ENCODE measurements at regions not wholly inside any gene's neighbourhood (a gene's known extent, or its start where the extent isn't known, plus 50 kb on each side); places are given as distances from the start of the nearest gene placed in this dataset.

- no peaks in the 10 kb centered on the region for H3K4me1 ChIP-seq (ENCODE audit: insufficient read depth, insufficient read length)
- H3K9ac ChIP-seq (ENCODE audit: insufficient read length, low read depth) = no peak overlapping the region
- H3K9me3 ChIP-seq (ENCODE audit: insufficient read depth, low read length) = no peaks in the 10 kb centered on the region
- TF ChIP-seq SUZ12 (IDR thresholded peaks at IDR 0.05; ENCODE audit: extremely low read depth, insufficient read depth, insufficient read length) = no peak
- no peak for TF ChIP-seq ZNF274 (IDR thresholded peaks at IDR 0.05; ENCODE audit: low read depth, low read length)
- TF ChIP-seq YY1 (IDR thresholded peaks at IDR 0.05; ENCODE audit: insufficient read depth, insufficient read length) = no peak
- H3K4me3 ChIP-seq (ENCODE audit: insufficient read length, low read depth) = no peak overlapping the region
- H3K27me3 ChIP-seq (ENCODE audit: insufficient read depth, insufficient read length) = peaks cover 88% of the 10 kb centered on the region
- no peak for DNase-seq (ENCODE audit: low read depth, low spot score)
- no peaks in the 10 kb centered on the region for H3K36me3 ChIP-seq (ENCODE audit: insufficient read depth, insufficient read length, low read length)
Observed at GRCh38 chr7:131908714-131909113, 352.3 kb upstream of the PODXL start.

DNA sequence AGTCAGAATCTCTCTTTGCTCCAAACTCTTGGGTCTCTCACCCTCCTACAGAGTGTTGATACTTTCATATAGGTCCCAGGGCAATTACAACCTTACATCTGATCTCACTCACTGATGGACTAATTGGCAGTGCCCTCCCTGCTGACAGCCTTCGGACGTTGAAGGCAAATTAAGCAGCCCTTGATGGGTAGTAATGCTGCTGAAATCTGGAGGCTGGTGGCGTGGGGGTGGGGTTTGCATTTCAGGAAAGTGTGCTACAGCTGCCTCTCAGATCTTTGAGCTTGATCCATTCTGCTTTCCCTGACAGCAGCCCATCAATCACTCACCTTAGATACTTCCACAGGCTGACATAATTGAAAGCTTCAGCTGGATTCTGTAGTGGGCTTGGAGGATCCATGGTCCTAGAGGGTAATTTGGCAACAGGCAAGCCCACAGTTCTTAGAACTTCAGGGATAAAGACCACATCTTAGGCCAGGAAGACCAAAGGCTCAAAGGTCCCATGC, 349.1 kb upstream of the PODXL start:
- no peak for DNase-seq (ENCODE audit: low read depth, low spot score)
- no peak overlapping the region for H3K9ac ChIP-seq (ENCODE audit: insufficient read length, low read depth)
- no peaks in the 10 kb centered on the region for H3K4me1 ChIP-seq (ENCODE audit: insufficient read depth, insufficient read length)
- no peak for TF ChIP-seq YY1 (IDR thresholded peaks at IDR 0.05; ENCODE audit: insufficient read depth, insufficient read length)
- no peak for TF ChIP-seq SUZ12 (IDR thresholded peaks at IDR 0.05; ENCODE audit: extremely low read depth, insufficient read depth, insufficient read length)
- no peak for TF ChIP-seq ZNF274 (IDR thresholded peaks at IDR 0.05; ENCODE audit: low read depth, low read length)
- no peak overlapping the region for H3K4me3 ChIP-seq (ENCODE audit: insufficient read length, low read depth)
- no peaks in the 10 kb centered on the region for H3K36me3 ChIP-seq (ENCODE audit: insufficient read depth, insufficient read length, low read length)
- H3K27me3 ChIP-seq (ENCODE audit: insufficient read depth, insufficient read length) = peaks cover 92% of the 10 kb centered on the region
- peaks cover 15% of the 10 kb centered on the region; the same call in 1 of the 2 replicates for H3K9me3 ChIP-seq (ENCODE audit: insufficient read depth, low read length)

DNA sequence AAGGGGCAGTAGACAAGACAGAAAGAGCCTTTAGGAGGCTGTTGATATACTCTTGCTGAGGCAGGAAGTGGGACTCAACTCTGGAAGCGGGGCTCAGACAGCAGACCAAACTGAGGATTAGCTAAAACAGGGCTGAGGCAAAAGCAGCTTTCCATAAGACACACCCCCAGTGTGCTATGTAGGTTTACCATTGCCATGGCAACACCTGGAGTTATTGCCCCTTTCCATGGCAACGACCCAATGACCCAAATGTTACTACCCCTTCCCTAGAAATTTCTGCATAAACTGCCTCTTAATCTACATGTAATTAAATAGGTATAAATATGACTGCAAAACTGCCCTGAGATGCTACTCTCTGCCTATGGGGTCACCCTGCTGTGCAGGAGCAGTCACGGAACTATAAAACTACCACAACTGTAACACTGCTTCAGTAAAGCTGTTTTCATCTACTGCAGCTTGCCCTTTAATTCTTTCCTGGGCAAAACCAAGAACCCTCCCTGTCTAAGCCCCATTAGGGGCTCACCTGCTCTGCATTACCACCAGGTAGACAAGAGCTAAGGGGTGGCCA, 348.4 kb upstream of the PODXL start:
- no peak overlapping the region for H3K4me3 ChIP-seq (ENCODE audit: insufficient read length, low read depth)
- DNase-seq (ENCODE audit: low read depth, low spot score) = no peak
- TF ChIP-seq ZNF274 (IDR thresholded peaks at IDR 0.05; ENCODE audit: low read depth, low read length) = no peak
- no peak for TF ChIP-seq YY1 (IDR thresholded peaks at IDR 0.05; ENCODE audit: insufficient read depth, insufficient read length)
- no peak for TF ChIP-seq SUZ12 (IDR thresholded peaks at IDR 0.05; ENCODE audit: extremely low read depth, insufficient read depth, insufficient read length)
- H3K36me3 ChIP-seq (ENCODE audit: insufficient read depth, insufficient read length, low read length) = no peaks in the 10 kb centered on the region
- H3K27me3 ChIP-seq (ENCODE audit: insufficient read depth, insufficient read length) = peaks cover 92% of the 10 kb centered on the region
- H3K9me3 ChIP-seq (ENCODE audit: insufficient read depth, low read length) = peaks cover 21% of the 10 kb centered on the region; the same call in 1 of the 2 replicates
- H3K9ac ChIP-seq (ENCODE audit: insufficient read length, low read depth) = no peak overlapping the region
- no peaks in the 10 kb centered on the region for H3K4me1 ChIP-seq (ENCODE audit: insufficient read depth, insufficient read length)

- Histone ChIP-seq H3K4me1 (ENCODE audit: insufficient read depth, insufficient read length) (no peaks in the 10 kb centered on the region), H3K9ac (ENCODE audit: insufficient read length, low read depth) (no peak overlapping the region), H3K36me3 (ENCODE audit: insufficient read depth, insufficient read length, low read length) (no peaks in the 10 kb centered on the region), H3K4me3 (ENCODE audit: insufficient read length, low read depth) (no peak overlapping the region), H3K9me3 (ENCODE audit: insufficient read depth, low read length) (peaks cover 21% of the 10 kb centered on the region; the same call in 1 of the 2 replicates), H3K27me3 (ENCODE audit: insufficient read depth, insufficient read length) (peaks cover 99% of the 10 kb centered on the region)
- TF ChIP-seq ZNF274 (IDR thresholded peaks at IDR 0.05; ENCODE audit: low read depth, low read length) (no peak), SUZ12 (IDR thresholded peaks at IDR 0.05; ENCODE audit: extremely low read depth, insufficient read depth, insufficient read length) (no peak), YY1 (IDR thresholded peaks at IDR 0.05; ENCODE audit: insufficient read depth, insufficient read length) (no peak)
- DNase-seq (ENCODE audit: low read depth, low spot score) = no peak
Observed at GRCh38 chr7:131903315-131903714, 346.9 kb upstream of the PODXL start.

- DNase-seq (ENCODE audit: low read depth, low spot score) = no peak
- no peak overlapping the region for H3K4me3 ChIP-seq (ENCODE audit: insufficient read length, low read depth)
- H3K9ac ChIP-seq (ENCODE audit: insufficient read length, low read depth) = no peak overlapping the region
- peaks cover 21% of the 10 kb centered on the region; the same call in 1 of the 2 replicates for H3K9me3 ChIP-seq (ENCODE audit: insufficient read depth, low read length)
- no peaks in the 10 kb centered on the region for H3K36me3 ChIP-seq (ENCODE audit: insufficient read depth, insufficient read length, low read length)
- peaks cover 90% of the 10 kb centered on the region for H3K27me3 ChIP-seq (ENCODE audit: insufficient read depth, insufficient read length)
- H3K4me1 ChIP-seq (ENCODE audit: insufficient read depth, insufficient read length) = peaks cover under 1% of the 10 kb centered on the region
- TF ChIP-seq ZNF274 (IDR thresholded peaks at IDR 0.05; ENCODE audit: low read depth, low read length) = no peak
- TF ChIP-seq YY1 (IDR thresholded peaks at IDR 0.05; ENCODE audit: insufficient read depth, insufficient read length) = no peak
- no peak for TF ChIP-seq SUZ12 (IDR thresholded peaks at IDR 0.05; ENCODE audit: extremely low read depth, insufficient read depth, insufficient read length)
Observed at GRCh38 chr7:131900785-131901287, 344.4 kb upstream of the PODXL start.

DNA sequence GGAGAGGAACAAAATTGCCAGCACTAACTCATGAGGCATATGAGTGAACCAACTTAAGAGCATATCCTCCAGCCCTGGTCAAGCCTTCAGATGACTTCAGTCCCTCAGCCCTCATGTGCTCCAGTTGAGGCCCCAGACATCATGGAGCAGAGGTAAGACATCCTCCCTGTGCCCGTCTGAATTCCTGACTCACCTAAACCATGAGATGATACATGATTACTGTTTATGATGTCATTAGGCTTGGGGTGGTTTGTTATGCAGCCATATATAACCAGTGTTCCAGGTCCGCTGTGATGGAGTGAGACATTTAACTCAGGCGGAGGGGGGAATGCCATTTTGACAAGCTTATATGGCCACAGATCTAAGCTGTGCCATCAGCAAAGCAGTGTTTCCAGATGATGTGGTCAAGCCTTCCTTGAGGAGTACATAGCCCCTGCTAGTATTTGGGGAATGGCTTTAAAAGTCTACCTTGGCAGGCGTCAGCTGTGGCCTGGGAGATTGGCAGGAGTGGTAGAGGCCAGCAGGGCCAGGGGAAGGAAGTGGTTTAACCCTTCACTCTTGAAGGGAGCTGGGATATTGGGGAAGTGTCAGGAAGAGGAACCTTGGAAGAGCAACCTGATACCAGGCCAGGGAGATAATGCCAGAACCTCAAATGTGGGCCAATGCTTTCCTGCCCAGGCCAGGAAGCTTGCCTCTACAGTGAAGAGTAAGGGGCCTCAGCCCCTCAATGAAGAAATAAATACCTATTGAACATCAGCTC, 343.0 kb upstream of the PODXL start:
- TF ChIP-seq ZNF274 (IDR thresholded peaks at IDR 0.05; ENCODE audit: low read depth, low read length) = no peak
- TF ChIP-seq SUZ12 (IDR thresholded peaks at IDR 0.05; ENCODE audit: extremely low read depth, insufficient read depth, insufficient read length) = no peak
- no peak for TF ChIP-seq YY1 (IDR thresholded peaks at IDR 0.05; ENCODE audit: insufficient read depth, insufficient read length)
- no peak overlapping the region for H3K4me3 ChIP-seq (ENCODE audit: insufficient read length, low read depth)
- no peaks in the 10 kb centered on the region for H3K36me3 ChIP-seq (ENCODE audit: insufficient read depth, insufficient read length, low read length)
- no peak for DNase-seq (ENCODE audit: low read depth, low spot score)
- H3K9ac ChIP-seq (ENCODE audit: insufficient read length, low read depth) = no peak overlapping the region
- H3K9me3 ChIP-seq (ENCODE audit: insufficient read depth, low read length) = peaks cover 21% of the 10 kb centered on the region; the same call in 1 of the 2 replicates
- H3K27me3 ChIP-seq (ENCODE audit: insufficient read depth, insufficient read length) = peaks cover 90% of the 10 kb centered on the region
- H3K4me1 ChIP-seq (ENCODE audit: insufficient read depth, insufficient read length) = peaks cover 3% of the 10 kb centered on the region

- Histone ChIP-seq H3K36me3 (ENCODE audit: insufficient read depth, insufficient read length, low read length) (no peaks in the 10 kb centered on the region), H3K27me3 (ENCODE audit: insufficient read depth, insufficient read length) (peaks cover 91% of the 10 kb centered on the region), H3K4me1 (ENCODE audit: insufficient read depth, insufficient read length) (peaks cover 3% of the 10 kb centered on the region), H3K9me3 (ENCODE audit: insufficient read depth, low read length) (peaks cover 21% of the 10 kb centered on the region; the same call in 1 of the 2 replicates), H3K4me3 (ENCODE audit: insufficient read length, low read depth) (no peak overlapping the region), H3K9ac (ENCODE audit: insufficient read length, low read depth) (no peak overlapping the region)
- TF ChIP-seq SUZ12 (IDR thresholded peaks at IDR 0.05; ENCODE audit: extremely low read depth, insufficient read depth, insufficient read length) (no peak), ZNF274 (IDR thresholded peaks at IDR 0.05; ENCODE audit: low read depth, low read length) (no peak), YY1 (IDR thresholded peaks at IDR 0.05; ENCODE audit: insufficient read depth, insufficient read length) (no peak)
- no peak for DNase-seq (ENCODE audit: low read depth, low spot score)
Observed at GRCh38 chr7:131898418-131898817, 342.0 kb upstream of the PODXL start.

All from NT2/D1 (cell line).